Cardiac fibroblast (primary cell): ENCODE measurements at regions not wholly inside any gene's neighbourhood (a gene's known extent, or its start where the extent isn't known, plus 50 kb on each side); places are given as distances from the start of the nearest gene placed in this dataset.

Source experiments
- DNase-seq, 2 donors: peaks; one replicate each; pipeline versions ENCODE4 v3.0.0 to v3.0.0-alpha.2; 2010; ENCODE audit warnings: low read depth in 2 of 2
- H3K4me3 ChIP-seq, 2 donors: replicated peaks in 1 of 2; 1 replicate in 1 of 2; 2 replicates in 1 of 2; pipeline ENCODE4 v1.5.1; 2011; ENCODE audit warnings: low read depth in 2 of 2, low read length in 2 of 2, mild to moderate bottlenecking in 2 of 2, moderate library complexity in 1 of 2
- TF ChIP-seq, protein P1 (sequence below): IDR thresholded peaks from one replicate; pipeline ENCODE4 v1.5.1; 2011; ENCODE audit warnings: low read depth, mild to moderate bottlenecking, low read length, inconsistent platforms

DNA sequence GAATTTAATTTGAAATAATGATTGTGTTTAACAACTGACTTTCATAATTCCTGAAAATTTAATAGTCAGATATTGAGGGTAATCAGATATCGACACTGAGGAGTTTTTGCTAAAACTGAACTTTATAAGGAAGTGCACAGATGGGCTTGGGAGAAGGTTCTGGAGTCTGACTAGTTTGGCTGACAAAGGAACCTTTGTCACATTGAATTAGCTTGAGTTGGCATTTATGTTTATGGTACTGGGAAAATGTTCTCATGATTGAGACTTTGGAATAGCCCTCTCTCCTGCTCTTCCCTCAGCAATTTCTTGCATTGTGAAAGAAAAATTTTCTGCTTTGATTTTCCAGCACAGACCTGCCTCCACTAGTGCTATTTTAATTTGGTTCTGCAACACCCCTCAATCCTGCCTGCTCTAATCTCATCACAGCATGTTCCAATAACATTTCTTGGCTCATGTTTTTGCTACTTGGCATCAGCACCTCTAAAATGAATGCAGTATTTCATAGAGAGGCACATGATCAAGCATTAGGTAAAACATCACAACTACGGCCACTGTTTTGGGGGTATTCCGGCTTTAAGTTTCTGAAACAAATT, 133.9 kb upstream of the FSHR start:
- TF ChIP-seq, protein P1, sequence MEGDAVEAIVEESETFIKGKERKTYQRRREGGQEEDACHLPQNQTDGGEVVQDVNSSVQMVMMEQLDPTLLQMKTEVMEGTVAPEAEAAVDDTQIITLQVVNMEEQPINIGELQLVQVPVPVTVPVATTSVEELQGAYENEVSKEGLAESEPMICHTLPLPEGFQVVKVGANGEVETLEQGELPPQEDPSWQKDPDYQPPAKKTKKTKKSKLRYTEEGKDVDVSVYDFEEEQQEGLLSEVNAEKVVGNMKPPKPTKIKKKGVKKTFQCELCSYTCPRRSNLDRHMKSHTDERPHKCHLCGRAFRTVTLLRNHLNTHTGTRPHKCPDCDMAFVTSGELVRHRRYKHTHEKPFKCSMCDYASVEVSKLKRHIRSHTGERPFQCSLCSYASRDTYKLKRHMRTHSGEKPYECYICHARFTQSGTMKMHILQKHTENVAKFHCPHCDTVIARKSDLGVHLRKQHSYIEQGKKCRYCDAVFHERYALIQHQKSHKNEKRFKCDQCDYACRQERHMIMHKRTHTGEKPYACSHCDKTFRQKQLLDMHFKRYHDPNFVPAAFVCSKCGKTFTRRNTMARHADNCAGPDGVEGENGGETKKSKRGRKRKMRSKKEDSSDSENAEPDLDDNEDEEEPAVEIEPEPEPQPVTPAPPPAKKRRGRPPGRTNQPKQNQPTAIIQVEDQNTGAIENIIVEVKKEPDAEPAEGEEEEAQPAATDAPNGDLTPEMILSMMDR, result no peak
- DNase-seq, result peak in 1 of 2 donors; percentile 50
- no peak overlapping the region for H3K4me3 ChIP-seq

DNA sequence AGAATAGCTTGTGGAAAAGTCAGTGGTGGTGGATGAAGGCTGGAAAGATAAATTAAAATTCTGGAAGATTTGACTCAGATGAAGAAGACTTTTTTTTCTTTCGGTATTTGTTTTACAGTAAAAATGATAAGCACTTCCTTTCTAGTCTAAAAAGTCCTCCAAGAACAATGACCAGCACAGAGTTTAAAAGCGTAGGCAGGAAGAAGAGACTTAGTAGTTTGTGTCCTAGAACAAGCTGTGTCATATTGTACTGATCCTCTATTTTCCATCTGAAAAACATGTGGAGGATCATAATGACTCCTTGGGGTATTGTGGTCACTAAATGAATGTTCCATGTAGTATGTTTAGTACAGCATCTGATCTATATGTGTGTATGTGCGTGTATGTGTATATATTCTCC, 132.4 kb upstream of the FSHR start:
- H3K4me3 ChIP-seq, result no peak overlapping the region
- TF ChIP-seq, protein P1, result no peak
- DNase-seq, result peak; percentile 35 to 51

DNA sequence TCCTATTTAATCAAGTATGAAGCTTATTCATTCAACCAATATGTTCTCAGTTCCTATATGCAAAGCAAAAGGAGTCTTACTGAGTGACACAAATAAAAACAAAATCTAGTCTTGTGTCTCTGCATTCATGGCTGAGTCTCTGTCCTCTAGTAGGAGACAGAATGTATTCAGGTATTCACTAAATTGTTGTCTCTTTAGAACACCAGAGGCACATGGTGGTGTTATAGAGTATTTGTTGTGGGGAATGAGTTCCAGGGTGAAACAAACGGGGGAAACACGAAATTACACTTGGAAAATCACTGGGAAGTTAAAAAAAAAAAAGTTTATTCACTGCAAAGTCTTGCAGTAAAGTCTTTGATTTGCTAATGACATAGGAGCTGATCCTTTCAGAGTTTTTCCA, 131.7 kb upstream of the FSHR start:
- TF ChIP-seq, protein P1, result no peak
- no peak for DNase-seq
- H3K4me3 ChIP-seq, result no peak overlapping the region

DNA sequence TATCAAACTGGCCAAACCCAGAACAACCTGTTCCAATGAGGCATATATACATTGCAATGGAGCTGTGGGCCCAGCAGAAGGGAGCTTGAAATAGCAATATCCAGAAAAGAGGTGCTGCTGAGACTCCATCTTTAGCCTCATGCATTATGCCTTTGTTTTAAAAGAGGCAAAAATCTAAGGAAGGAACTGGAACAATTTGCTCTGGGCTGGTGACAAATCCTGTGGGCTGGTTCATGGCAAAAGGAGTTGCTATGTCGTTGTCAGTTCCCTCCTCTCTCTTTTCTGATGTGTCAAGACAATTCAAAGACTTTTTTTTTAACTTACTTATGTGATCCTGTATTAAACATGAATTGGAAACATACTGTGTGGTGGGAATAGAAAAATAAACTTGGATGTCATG, 124.2 kb upstream of the FSHR start:
- DNase-seq, result no peak
- H3K4me3 ChIP-seq, result no peak overlapping the region
- TF ChIP-seq, protein P1, result no peak

DNA sequence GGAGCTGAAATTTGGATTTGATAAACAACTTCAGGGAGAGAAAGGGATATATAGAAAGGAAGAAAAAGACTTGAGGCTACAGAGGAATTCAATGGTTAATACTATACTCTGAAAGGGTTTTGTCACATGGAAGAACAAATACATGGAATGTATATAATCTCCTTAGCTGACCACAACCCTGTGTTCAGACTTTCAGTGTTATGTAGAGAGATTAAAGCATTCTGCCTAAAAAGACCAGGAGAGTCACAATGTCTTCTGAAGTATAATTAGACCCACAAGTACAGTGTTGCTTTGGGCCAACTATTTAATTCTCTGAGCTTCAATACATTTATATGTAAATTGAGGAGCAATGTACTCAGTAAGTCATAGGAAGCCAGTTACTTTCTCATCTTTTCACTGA, 123.8 kb upstream of the FSHR start:
- TF ChIP-seq, protein P1, result no peak
- DNase-seq, result no peak
- H3K4me3 ChIP-seq, result no peak overlapping the region

DNA sequence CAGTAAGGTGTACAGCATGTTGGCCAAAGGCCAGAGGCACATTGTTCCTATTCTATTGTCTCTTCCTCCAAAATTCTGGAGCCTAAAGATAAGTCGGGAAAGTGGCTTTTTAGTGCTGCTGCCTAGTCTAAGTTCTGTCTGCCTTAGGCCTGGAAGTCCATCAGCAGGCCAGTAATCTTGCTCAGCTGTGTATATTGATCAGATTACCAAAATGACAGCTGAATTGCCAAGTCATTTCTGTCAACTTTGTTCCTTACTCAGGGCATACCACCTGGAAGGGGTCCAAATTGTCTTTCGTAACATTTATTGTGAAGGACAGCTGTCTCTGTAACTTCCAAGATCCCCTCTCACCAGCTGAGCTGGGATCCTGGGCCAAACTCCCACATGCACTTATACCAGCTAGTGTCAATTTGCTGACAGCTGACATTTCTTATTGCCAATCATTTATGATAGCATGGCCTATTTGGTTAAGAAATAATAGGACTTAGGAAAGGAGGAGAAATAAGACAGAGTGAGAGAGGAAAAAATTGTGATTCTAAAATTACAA, 116.8 kb upstream of the FSHR start:
- no peak for DNase-seq
- H3K4me3 ChIP-seq, result no peak overlapping the region
- TF ChIP-seq, protein P1, result no peak

DNA sequence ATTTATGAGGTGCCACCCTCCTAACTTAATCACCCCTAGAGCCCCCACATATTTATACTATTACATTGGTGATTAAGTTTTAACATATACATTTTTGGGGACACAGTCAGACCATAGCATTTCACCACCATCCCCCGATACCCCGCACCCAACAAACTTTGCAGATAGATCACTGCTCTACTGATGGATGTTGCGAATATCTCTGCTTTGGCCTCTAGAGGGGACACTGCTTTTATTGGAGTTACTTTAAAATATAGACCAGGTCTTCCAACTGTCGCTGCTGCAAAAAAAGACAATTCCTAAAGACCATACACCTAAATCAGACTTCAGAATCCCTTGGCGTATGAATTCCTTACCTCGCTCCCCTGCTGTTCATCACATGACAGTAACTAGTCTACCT, 115.8 kb upstream of the FSHR start:
- TF ChIP-seq, protein P1, result no peak
- DNase-seq, result no peak
- no peak overlapping the region for H3K4me3 ChIP-seq
